ENCODE measurements at regions not wholly inside any gene's neighbourhood (a gene's known extent, or its start where the extent isn't known, plus 50 kb on each side); places are given as distances from the start of the nearest gene placed in this dataset.
"Not testable (repeated sequence)": the region's sequence is repeated elsewhere in the genome, so short reads cannot be mapped to it uniquely, and the experiment has no call there.

DNA sequence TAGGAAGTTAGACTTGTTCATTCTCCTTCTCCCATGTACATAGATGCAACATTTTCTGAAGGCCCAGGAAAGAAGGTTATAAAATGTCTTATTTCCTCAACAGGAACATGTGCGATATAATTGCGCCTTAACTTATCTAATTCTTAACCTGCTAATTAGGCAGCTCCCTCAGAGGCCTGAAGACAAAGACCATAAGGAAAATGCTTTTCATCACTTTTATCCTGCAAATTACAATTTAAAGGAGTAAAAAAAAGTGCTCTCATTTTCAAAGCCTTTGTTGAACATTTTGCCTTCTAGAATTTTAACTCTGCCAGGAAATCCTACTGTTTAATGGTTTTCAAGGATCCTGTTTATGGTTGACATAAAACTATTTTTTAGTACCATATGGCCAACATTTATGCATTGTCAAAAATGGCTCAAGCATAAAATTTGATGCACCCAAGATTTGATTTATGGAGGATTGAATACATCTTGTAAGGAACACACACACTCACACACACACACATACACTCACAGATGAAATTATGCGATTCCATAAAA is 660.4 kb upstream of the TMEM132C start:
- no peak for DNase-seq (ENCODE audit: low read depth in 2 of 2)

DNA sequence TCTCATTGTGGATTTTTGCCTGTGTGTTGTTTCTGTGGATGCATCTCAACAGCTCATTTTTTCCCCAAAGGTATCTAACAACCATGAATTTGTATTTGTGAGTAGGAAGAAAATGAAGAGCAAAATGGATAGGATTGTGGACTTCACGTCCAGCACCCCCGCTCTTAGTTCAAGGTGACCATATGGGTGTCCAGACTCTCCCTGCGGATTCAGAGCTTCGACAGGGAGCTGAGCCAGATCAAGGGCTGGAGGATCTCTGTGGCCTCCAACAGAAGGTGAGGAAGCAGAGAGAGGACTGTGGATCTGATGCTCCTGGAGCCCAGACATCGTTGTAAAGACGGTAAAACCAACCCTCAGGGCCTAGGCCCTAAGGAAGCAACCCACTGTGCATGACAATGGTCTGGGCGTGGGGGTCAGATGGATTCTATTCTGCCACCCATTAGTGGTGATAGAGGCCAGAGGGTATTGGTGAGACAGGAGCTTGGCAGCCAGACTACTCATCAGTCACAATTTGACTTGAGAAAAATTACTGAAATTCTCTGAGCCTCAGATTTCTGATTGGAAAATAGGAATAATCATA is 659.7 kb upstream of the TMEM132C start:
- no peak for DNase-seq (ENCODE audit: low read depth in 2 of 2)

DNA sequence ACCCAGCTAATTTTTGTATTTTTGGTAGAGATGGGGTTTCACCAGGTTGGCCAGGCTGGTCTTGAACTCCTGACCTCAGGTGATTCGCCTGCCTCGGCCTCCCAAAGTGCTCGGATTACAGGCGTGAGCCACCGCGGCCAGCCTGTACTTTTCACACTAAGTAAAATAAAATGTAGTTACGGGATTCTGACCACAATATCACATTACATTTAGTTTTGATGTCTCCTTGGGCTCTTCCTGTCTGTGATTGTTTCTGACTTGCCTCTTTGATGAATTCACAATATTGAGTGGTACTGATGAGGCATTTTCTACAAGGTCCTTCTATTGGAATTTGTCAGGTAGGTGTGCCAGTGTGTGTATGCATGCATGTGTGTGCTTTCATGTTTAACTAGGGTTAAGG is 658.6 kb upstream of the TMEM132C start:
- not testable (repeated sequence) for DNase-seq (ENCODE audit: low read depth in 2 of 2)

DNA sequence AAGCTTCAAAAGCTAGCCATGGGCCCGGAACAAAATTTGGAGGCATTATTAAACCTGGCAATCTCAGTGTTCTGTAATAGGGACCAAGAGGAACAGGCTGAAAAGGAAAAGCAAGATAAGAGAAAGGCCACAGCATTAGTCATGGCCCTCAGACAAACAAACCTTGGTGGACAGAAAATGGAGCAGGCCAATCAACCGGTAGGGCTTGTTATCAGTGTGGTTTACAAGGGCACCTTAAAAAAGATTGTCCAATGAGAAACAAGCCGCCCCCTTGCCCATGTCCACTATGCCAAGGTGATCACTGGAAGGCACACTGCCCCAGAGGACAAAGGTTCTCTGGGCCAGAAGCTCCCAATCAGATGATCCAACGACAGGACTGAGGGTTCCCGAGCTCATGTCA is 653.9 kb upstream of the TMEM132C start:
- no peak for DNase-seq (ENCODE audit: low read depth in 2 of 2)

DNA sequence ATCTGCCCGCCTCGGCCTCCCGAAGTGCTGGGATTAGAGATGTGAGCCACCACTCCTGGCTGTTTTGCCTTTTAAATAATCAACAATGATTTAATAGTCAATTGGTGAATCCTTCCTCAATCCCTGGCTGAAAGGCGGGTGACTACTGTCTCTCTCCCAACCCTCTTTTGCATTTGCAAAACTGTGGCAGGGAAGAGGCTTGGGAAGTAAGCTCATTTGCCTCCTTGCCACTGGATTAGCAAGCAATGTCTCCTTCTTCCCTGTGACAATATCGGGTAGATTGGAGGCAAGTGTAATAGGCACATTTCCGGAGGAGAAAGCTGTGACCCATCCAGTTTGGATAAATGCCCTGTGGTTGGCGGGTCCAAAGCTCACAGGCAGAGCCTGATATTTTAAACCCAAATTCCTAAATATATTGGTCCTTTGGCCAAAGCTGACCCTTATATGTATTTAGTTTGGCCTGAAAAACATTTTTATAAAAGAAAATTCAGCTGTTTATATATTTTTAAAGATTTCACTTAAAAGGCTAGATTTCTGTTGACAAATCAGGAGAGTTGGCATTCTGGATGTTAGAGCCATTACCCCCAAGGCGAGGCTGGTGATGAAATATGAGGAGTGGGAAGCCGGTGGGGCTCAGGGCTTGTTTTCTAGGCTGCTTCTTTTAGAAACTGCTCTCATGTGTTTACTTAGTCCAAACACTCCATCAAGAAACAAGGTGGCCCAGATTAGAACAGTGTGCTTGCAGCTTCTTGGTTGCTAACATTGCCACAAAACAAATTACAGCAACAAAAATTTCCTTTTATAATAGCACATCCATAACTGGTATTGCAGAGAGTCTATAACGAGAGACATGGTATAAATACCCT is 646.9 kb upstream of the TMEM132C start:
- DNase-seq (ENCODE audit: low read depth in 2 of 2): no peak

DNA sequence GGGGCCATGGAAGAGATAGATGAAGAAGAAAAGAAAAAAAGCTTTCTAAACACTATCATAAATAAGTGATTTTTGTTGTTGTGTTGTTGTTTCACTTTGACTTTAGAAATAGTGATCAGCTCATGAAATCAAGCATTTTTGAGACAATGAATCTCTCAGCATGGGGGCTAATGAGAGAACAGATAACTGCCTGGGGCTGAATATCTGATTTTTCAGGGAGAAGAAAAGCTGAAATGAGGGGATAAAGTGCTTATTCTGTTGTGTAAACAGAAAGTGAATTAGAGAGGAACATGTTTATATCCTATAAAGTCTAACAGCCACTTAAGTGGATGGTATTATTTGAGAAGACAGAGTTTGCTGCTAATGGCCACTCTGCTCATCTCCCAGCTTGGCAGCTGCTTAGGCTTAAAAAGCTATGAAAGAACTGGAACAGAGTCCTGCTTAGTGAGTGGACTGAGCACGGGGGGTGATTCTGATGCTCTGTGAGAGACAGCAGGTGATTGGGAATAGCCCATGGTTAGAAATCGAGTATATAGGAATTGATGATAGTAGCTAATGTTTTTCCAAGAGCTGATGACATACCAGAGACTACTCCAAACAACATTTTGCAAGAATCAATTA is 646.1 kb upstream of the TMEM132C start:
- no peak for DNase-seq (ENCODE audit: low read depth in 2 of 2)

DNA sequence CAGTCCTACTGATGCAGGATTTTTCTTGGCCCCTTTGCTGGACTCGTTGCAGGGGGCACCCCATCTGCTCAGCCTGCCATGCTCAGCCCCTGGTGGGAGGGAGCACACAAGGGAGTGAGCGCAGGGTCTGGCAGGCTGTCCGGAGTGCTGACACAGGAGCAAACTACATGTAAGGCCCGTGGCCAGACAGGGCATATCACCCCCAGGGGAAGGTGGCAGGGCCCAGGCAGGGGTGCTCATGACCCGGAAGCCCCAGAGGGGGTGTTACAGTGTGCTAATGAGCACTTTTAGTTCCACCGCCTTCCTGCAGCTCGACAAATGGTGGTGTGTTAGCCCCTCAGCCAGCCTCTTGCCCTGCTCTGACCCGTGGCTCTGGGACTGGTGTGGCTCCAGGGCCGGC is 645.6 kb upstream of the TMEM132C start:
- no peak for DNase-seq (ENCODE audit: low read depth in 2 of 2)

DNA sequence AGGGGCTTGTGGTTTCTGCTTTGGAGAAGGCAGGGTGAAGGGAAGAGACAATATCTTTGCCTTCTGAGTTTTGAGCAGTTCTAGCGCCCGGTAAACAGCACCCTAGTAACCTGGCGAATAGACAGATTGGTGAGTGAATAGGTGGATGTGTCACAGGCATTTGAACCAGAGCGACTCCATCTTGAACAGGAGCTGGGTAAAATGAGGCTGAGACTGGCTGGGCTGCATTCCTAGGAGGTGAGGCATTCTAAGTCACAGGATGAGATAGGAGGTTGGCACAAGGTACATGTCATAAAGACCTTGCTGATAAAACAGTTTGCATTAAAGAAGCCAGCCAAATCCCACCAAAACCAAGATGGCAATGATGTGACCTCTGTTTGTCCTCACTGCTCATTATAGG is 643.6 kb upstream of the TMEM132C start:
- DNase-seq (ENCODE audit: low read depth in 2 of 2): no peak

DNA sequence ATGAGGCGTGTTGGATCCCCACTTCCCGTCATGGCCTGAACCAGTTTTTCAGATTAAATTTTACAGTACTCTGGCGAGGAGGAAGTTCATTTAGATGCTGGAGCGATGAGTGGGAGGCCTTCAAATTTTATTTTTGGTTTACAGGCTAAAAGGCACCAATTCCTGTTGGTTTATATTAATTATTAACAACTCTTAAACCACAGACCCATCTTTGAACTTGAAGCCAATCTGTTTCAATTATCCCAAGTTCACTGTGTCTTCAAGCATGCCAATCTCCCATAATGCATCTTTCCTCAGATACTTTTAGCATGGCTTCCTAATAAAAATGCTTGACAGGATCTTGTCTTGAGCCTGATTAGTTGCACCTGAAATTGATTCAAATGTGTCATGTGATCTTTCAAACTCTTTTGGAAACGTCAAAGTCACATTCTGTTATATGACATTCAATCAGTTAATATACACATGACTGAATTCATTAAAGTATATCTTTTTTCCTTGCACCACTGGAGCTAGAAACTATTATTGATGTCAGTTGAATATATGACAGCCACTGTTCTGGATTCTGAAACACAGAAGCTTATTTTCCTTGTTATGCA is 641.7 kb upstream of the TMEM132C start:
- DNase-seq (ENCODE audit: low read depth in 2 of 2): no peak

DNA sequence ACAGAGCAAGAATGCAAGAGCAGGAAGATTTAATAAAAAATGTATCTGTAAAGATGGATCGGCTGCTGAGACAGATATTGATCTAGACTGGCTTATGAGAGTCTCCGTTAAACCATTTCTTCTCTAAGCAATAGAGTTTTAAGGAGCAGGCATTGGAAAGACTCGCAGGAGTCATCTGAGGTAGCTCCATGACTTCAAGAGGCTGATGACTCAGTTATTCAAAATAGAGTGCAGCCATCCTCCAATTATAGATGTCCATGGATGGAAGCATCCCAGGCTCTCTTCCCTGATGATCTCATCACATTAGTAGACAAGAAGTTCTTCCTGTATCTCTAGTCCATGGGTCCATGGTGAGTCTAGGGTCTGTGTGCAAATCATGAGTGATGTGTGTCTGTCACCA is 638.3 kb upstream of the TMEM132C start:
- DNase-seq (ENCODE audit: low read depth in 2 of 2): no peak

DNA sequence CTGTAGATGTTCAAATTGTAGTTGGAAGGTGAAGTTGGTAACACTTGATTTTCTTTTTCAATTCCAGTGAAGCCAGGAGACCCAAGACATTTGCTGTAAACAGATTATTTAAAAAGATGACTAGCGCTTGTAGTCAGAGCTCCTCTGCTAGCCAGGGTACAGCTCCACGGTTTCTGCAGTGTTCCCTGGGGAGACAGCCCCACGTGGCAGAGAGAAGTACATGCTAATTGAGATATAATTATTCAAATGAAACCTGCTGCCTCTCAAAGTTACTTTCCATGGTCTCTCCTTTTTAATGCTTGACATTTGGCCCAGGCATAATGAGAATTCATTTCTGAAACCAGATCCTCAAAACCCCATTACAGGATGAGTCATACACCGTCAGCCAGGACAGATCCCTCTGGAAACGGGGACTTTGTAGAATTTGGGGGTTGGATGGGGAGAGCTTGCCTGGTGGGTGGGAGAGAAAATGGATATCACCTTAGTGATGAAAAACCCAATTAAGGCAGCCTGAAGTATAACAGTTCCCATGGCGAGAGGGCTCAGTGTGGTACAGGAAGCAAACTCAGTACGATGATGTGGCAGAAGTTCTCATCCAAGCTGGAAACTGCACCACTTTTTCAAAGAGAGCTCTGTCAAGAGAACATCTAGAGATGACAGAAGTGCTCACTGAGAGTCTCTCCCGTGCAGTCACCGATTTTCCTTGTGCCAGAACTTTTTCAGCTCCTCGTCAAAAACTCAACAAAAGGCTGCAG is 637.7 kb upstream of the TMEM132C start:
- no peak for DNase-seq (ENCODE audit: low read depth in 2 of 2)

DNA sequence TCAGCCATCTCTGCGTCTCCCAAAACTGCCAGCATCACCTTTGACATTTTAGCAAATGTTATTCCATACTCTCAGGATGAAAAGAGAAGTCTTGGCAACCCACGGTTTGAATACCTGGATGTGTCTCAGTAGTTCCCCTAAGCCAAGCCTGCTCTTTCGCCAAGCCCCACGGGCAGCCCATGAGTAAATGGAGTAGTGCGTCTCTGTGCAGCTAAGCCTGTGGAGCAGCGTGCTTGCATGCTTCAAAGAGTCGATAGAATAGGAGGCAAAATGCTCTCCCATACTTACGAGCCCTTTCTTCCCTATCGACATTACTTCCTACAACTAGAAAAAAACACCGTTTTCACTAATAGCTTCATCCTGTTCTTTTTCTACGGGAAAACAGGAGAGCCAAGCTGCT is 634.5 kb upstream of the TMEM132C start:
- DNase-seq (ENCODE audit: low read depth in 2 of 2): no peak

DNA sequence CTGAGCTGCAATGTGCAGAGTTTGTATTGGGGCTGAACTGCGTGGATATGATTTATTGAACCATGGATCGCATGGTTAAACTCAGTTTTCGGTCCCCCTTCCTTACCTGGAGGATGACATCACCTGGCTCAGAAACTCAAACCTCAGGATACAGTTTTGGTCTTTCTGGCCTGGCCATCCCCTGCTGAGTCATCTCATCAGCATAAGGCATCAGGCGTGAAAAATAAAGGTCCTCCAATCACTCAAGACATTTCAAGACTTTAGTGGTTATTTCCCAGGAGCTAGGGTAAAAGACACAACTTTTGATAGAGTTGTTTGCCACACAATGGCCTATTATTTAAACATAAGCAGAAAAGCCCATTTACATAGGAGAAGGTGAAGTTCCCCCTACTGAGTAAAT is 631.1 kb upstream of the TMEM132C start:
- no peak for DNase-seq (ENCODE audit: low read depth in 2 of 2)

DNA sequence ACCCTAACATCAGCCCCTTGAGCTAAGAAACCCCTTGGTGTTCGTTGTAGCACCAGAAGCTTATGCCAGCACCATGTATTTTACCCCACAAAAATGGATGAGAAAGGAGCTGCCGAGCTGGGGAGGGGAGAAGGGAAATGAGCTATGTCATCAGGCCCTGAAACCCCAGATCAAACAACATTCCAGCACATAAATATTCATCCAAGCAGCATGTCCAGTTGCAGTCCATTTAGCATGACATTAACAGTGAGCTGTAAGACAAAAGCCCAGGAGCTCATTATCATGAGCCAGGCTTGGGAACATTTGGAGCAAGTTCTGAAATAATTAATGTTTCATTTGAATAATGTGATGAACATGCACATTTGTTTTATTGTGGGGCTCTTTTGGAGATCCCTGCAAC is 630.1 kb upstream of the TMEM132C start:
- DNase-seq (ENCODE audit: low read depth in 2 of 2): no peak

DNA sequence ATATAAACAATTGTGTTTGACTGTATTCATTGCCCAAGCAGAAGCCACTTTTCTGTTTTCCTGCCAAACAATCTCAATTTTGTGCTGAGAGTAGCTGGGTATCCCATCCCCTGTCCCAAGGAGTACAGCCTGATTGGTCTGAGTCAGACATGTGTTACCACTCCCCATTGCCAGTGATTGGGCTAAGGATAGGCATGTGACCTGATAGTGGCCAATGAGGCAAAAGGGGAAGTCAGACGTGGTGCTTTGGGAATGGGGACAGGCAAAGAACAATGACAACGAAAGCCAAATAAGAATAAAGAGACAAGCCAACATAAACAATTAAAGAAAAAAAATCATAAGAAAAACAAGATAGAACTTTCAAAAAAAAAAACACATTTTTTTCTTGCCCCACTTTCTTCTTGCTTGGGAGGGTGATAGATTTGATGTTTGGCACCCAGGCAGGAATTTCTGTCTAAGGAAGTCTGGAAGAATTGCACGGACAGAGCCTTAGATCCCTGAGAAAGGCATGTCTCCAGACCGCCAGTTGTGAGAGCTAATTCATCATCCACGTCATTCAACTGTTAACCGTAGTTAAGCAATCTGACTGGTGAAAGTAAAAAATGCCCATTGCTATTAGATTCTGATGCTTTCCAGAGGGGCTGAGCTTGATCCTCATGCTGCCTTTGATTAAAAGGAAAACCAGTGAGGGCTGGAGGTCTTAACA is 626.6 kb upstream of the TMEM132C start:
- no peak for DNase-seq (ENCODE audit: low read depth in 2 of 2)

DNA sequence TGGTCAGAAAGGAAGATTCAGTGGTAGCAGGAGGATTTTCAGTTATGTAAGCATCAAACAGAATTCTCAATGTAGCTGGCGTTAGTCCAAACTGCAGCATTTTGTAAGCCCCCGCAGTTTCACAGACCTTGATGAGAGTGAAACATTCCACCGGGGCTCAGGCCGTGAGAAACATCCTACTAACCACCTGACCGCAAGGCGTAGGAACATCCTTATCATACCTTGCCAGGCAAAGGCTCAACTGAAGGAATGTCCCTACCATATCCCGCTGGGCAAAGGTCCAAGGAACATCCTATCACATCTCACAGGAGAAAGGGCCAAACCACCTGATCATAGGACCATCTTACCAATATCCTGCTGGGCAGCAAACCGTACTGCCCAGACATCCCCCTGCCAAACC is 624.8 kb upstream of the TMEM132C start:
- no peak for DNase-seq (ENCODE audit: low read depth in 2 of 2)

DNA sequence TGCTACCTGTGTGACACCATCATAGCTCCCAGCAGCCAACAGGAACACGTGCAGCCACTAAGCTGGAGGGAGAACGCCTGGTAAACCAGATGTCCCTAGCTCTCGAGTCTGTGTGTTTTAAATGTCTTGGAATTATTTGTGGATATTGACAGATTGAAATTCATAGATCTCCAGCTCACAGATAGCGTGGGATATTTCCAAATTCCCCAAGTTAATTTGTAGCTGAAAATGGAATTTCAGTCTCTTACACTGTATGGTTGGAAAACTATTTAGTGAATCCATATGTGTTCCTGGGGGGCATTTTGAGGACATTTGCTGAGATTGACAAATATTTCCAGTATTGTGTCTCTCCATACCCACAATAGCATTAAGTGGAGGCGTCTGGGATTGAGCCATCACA is 618.6 kb upstream of the TMEM132C start:
- DNase-seq (ENCODE audit: low read depth in 2 of 2): no peak

DNA sequence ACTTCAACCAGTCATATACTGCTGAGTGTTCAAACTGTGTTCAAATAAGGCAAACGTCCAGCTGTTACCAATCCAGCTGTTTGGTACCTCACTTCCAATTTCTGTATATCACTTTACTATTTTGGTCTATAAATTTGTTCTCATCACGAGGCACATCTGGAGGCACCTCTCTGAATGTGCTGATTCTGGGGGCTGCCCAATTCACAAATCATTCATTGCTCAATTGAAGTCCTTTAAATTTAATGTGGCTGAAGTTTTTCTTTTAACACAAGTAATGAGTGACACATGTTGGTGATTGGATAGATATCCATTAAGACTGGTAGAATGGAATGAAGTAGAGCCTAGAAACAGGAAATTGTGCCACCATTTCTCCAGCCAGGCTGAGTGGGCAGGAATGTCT is 617.0 kb upstream of the TMEM132C start:
- no peak for DNase-seq (ENCODE audit: low read depth in 2 of 2)

DNA sequence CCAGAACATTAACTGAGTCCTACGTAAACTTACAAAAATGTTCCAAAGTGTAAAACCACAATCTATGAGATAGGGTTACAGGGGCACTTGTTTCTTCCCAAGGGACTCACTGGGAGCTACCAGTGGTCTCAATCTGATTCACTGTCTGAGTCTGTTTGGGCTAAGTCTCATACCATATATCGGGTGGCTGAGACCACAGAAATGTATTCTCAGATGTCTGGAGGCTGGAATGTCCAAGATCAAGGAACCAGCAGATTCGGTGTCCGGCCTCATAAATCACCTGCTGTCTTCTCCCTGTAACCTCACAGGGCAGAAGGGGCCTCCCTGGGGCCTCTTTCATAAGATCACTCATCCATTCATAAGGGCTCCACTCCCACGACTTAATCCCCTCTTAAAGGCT is 616.3 kb upstream of the TMEM132C start:
- DNase-seq (ENCODE audit: low read depth in 2 of 2): no peak

DNA sequence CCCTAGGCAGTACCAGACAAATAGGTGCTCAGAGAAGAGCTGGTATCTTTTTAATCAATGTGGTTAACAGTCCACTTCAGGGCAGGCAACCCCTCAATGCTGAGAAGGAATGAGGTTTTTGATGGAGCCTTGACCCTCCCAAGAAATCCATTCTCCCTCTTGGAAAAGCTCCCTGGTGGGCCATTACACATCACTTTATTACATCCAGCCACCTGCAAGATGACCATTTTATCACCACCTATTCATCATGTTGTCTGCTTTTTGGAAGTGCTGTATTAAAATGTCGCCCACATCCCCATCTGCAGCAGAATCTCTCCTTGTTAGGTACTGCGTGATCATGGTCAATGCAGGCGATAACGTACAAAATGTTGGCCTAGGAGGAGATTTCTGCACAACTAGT is 614.7 kb upstream of the TMEM132C start:
- DNase-seq (ENCODE audit: low read depth in 2 of 2): no peak

DNA sequence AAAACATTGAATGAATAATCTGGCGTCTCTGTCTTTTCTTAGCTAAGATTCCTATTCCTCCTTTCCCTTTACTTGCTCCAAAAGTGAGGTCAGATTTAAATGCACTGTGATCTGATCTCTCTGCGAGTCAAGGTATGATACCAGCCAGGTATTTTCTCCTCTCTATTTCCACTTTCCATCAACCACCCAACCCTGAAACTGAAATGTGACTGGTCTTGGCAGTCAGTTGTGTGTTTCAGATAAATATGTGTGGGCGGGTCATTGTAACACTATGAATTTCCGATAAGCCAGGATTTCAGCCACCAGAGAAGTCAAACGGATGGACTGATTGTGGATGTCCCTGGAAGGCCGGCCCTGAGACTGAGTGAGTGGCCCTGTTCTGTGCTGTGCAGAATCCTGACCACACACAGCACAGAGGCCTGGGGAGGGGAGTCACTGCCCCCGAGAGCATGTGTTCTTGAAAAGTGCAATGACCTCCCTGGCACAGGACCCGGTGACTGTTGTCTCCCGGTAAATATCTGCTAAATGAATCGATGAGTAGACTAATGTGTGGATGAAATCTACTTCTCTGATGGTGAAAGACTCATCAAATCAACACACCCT is 612.5 kb upstream of the TMEM132C start:
- DNase-seq (ENCODE audit: low read depth in 2 of 2): no peak
